GM21529 (cell line): ENCODE measurements at regions not wholly inside any gene's neighbourhood (a gene's known extent, or its start where the extent isn't known, plus 50 kb on each side); places are given as distances from the start of the nearest gene placed in this dataset.

Experiments
- ATAC-seq: cut with Tn5 transposase; IDR thresholded peaks from one replicate; pipeline ENCODE4 v1.9.1; 2021; ENCODE audit not compliant: unreplicated experiment

- no peak for ATAC-seq
Measured at GRCh38 chr4:23276076-23276475, 583.3 kb downstream of the GBA3 start.

DNA sequence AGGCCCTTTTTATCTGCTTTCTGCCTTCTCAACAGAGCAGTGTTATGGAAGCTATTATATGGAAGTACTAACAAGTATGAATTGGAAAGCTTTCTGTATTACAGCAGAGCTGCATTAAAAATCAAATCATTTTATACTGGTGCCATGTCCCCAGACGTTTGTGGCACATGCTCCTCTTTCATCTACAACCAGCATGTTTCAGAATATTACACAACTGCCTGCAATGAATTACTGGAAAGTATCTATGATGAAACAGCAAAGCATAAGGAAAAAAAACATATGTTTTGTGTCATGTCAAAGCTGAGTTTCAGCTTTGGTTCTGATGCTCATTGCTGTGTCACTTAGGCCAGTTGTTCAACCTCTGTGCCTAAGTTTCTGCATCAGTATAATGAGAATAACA, 576.8 kb downstream of the GBA3 start:
- ATAC-seq = no peak

- no peak for ATAC-seq
Measured at GRCh38 chr4:23268072-23268771, 575.5 kb downstream of the GBA3 start.

- no peak for ATAC-seq
Measured at GRCh38 chr4:23266401-23266800, 573.7 kb downstream of the GBA3 start.

- no peak for ATAC-seq
Measured at GRCh38 chr4:23260511-23260910, 567.8 kb downstream of the GBA3 start.

GRCh38 chr4:23245203-23245832, 552.6 kb downstream of the GBA3 start:
- no peak for ATAC-seq

- ATAC-seq = no peak
Measured at GRCh38 chr4:23242962-23243361, 550.2 kb downstream of the GBA3 start.

GRCh38 chr4:23241408-23241807, 548.7 kb downstream of the GBA3 start:
- ATAC-seq = no peak

- ATAC-seq = no peak
Measured at GRCh38 chr4:23238848-23239247, 546.1 kb downstream of the GBA3 start.

GRCh38 chr4:23237771-23238170, 545.0 kb downstream of the GBA3 start:
- no peak for ATAC-seq

DNA sequence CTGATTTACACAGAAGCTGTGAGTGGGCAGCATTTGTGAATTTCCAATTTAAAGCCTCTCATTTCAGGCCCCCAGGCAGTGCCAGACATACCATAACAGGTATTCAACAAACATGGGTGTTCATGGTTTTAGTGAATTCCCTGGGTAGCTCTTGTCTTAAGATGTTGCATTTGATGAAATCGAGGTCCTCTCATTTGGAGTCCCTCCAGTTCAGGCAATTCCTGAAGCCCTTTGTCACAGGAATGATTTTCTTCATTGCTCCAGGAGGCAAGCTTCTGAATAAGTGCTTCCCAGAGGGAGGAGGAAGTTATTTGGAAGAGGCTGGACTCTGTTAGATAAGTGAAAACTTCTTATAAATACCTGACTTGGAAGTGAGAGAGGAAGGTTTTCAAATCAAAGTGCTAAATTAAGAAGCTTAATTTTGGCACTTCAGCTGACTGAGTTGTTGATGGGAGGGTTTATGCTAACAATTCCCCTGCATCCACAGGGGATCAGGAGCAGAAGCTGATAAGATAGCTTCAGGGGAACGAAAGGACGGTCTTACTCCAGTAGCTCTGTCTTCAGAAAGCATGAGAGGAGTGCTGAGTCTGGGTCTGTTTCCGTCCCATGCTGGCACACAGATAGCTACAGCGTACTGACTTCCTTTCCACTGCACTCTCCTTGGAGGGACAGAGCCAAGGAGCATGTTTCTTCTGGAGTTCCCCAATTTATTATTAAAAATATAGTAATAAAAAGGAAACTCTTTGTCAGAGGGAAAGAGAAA, 543.1 kb downstream of the GBA3 start:
- ATAC-seq = no peak

- ATAC-seq = no peak
Measured at GRCh38 chr4:23234716-23235115, 542.0 kb downstream of the GBA3 start.

DNA sequence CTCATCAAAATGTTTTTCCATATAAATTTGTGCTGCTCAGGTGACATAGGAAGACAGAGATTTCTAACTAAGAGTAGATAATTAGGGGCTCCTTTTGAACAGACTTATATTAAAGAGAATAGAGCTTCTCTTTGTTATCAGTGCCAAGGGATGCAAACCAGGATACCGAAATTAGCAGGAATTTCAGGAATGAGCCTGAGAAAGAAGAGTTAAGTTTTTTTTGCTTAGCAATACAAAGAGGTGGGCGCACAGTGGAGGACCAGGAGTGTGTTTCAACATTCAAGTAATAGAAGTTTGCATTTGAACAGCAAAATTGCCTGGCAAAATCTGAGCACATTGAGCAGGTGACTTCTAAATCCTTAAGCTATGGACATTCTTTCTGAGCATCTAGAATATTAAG, 541.3 kb downstream of the GBA3 start:
- no peak for ATAC-seq

GRCh38 chr4:23233596-23233995, 540.9 kb downstream of the GBA3 start:
- ATAC-seq = no peak

DNA sequence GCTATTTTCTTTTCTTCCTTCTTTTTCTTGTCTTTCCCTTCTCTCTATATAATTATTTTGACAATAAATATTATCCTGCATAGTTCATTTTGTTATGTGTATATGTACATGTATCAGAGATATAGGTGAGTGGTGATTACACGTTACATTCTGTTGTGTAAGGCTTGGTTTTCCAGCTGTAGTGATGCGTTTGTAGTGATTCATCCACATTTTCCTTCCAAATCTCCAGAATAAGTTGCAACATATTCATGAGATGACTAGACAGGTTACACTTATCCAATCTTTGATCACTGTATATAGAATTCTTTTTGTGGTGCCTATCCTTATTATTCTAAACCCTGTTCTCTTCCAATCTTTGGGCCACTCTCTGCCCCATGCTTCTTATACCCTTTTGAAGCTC, 540.2 kb downstream of the GBA3 start:
- ATAC-seq = no peak

DNA sequence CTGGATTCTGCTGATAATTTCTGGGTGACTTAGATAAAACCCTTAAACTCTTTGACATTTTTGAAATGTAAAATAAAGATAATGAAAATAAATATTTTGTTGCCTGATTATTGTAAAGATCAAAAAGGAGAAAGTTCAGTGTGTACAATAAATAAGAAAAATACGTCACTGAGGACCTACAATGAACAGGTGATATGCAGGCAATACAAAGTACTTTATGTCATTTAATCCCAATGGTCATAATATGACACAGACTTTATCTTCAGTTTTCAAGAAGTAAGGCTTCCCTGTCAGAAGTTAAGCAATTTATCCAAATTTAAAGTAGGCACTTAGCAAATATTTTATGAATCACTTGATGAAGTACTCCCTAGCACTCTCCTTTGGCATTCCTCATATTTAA, 532.8 kb downstream of the GBA3 start:
- ATAC-seq = no peak

DNA sequence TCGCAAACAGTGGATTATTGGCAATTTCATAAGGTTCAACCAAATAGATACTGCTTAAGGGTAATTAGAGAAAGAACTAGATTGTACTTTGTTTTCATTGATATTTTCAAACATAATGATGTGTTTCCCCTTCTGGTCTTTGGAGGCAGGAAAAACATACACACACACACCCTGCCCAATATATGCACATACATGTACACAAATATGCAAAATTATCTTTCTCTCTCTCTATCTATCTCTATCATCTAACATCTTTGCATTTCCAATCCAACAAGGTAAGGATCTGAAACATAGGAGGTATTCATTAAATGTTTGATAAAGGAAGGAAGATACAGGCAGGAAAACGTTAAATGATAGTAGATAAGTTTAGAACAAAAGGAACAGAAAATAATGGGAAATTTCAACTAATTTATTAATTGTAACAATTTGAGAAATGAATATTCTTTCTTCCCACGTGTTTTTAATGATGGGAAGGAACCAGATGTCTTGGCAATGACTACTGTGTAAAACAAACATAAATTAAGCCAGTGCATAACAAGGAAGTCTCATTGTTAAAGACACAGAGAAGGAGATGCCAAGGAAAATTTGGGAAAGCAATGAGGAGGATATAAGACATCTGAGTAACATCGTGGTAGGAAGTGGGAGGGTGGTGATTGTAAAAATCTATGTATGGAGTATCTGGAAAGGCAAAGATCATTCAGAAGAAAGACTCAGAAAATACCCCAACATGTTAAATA, 532.1 kb downstream of the GBA3 start:
- ATAC-seq = no peak

- no peak for ATAC-seq
Measured at GRCh38 chr4:23220911-23221310, 528.2 kb downstream of the GBA3 start.

DNA sequence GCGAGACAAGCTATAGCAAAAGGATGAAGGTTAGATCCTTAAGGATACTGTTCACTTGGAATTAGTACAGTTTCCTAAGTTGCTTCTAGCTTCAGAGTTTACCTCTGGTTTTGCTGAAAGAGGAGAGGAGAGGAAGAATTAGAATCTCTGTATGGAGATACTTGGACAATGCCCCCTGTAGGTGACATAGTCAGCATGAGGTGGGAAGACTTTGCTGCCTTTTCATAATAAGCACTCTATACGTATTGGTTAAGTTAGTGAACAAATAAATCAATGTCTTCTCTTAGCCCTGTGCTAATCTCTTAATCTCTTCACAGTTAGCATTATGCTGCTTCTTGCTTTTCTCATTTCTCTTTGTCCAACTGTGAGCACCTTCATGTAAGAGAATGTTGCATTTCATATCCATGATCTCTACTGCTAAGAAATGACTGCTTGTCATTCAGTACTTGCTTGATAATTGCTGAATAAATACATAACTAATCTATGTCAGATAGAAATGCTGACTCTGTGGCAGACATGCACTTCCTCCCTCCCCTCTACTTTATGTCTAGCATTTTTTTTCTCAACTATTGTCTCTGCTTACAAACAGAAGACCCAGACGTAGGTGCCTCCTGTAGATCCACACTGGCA, 527.2 kb downstream of the GBA3 start:
- ATAC-seq = no peak

DNA sequence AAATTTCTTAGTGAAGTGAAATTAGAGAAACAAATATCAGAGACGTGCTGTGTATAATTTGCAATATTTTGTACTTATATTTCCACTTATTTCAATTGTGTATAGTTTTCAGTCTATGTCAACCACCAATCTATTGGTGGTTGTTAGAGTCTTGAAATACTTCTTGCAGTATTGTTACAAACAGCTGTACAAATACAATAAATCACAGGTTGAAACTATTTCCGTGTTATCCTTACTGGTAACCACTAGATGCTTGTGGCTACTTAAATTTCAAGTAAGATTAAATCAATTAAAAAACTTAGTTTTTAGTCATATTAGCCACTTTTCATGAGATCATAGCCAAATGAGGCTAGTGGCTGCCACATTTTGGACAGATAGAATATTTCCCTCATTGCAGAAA, 520.5 kb downstream of the GBA3 start:
- no peak for ATAC-seq

DNA sequence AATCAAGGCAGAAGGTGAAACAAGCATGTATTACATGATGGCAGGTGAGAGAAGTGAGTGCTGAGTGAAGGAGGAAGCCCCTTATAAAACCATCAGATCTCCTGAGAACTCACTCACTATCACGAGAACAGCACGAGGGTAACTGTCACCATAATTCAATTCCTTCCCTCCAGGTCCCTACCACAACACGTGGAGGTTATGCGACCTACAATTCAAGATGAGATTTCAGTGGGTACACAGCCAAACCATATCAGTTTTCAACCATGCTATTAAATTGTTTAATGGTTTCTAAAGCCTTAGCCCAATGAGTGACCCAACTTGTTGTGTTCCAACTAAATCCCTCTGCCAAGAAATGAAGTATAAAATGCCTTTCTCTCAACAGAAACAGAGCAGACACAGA, 519.8 kb downstream of the GBA3 start:
- ATAC-seq = no peak
